IMR-90 (cell line): ENCODE measurements at regions not wholly inside any gene's neighbourhood (a gene's known extent, or its start where the extent isn't known, plus 50 kb on each side); places are given as distances from the start of the nearest gene placed in this dataset.

Source experiments
- ATAC-seq: fragments of 200-7000 bp; cut with Tn5 transposase; 2 replicates; pipeline ENCODE4 v1.9.1; 2020; ENCODE audit warnings: low read depth, mild to moderate bottlenecking, moderate library complexity
- BruUV-seq: library from RNA; stranded (reverse); fragments of 400-500 nt; replicated peaks from 2 replicates; lab custom pipeline; 2021; lab: Mats Ljungman, UMichigan
- CTCF ChIA-PET: fragments of 300-600 bp; formaldehyde crosslinking; extraction: SDS; loops from one replicate; lab custom pipeline; 2021; ENCODE audit warnings: antibody characterized with exemption; lab: Yijun Ruan, JAX
- POLR2A ChIA-PET: fragments of 300-600 bp; sonication (Branson Sonifier 250); formaldehyde crosslinking; loops from one replicate; lab custom pipeline; 2022; ENCODE audit warnings: antibody characterized with exemption; ENCODE audit not compliant: unreplicated experiment; lab: Charles Lee
- DNase-seq: peaks from one replicate; pipeline ENCODE4 v3.0.0; 2013
- H2AFZ ChIP-seq: replicated peaks from 2 replicates; pipeline ENCODE3; 2013; ENCODE audit warnings: low read length, mild to moderate bottlenecking; ENCODE audit not compliant: poor library complexity
- H2AK5ac ChIP-seq: 2 replicates; pipeline ENCODE4 v1.6.1; 2013; ENCODE audit warnings: low read depth, low read length, inconsistent platforms
- H2AK9ac ChIP-seq: replicated peaks from 2 replicates; pipeline ENCODE3; 2013; ENCODE audit warnings: mild to moderate bottlenecking, low read depth, low read length, moderate library complexity; ENCODE audit not compliant: poor library complexity
- H2BK120ac ChIP-seq: 2 replicates; pipeline ENCODE4 v1.6.1; 2013; ENCODE audit warnings: low read depth, low read length, inconsistent platforms
- H2BK15ac ChIP-seq: 3 replicates; pipeline ENCODE4 v1.6.1; 2013; ENCODE audit warnings: low read depth, low read length, inconsistent platforms
- H2BK20ac ChIP-seq: 2 replicates; pipeline ENCODE4 v1.6.1; 2013; ENCODE audit warnings: low read depth, mild to moderate bottlenecking, inconsistent platforms, low read length, moderate library complexity
- H2BK5ac ChIP-seq: 2 replicates; pipeline ENCODE4 v1.6.1; 2013; ENCODE audit warnings: mild to moderate bottlenecking, low read depth, low read length, inconsistent platforms; ENCODE audit not compliant: poor library complexity, severe bottlenecking
- H3K14ac ChIP-seq: replicated peaks from 2 replicates; pipeline ENCODE4 v1.6.1; 2013; ENCODE audit warnings: low read depth, low read length, inconsistent platforms
- H3K18ac ChIP-seq: 2 replicates; pipeline ENCODE4 v1.6.1; 2013; ENCODE audit warnings: low read depth, low read length, control low read depth
- H3K23ac ChIP-seq: 2 replicates; pipeline ENCODE4 v1.6.1; 2013; ENCODE audit warnings: low read depth, low read length, inconsistent platforms
- H3K27ac ChIP-seq: 2 replicates; pipeline ENCODE4 v1.5.1; 2013; ENCODE audit warnings: mild to moderate bottlenecking, control low read depth, low read length; ENCODE audit not compliant: insufficient read depth
- H3K27me3 ChIP-seq: 2 replicates; pipeline ENCODE4 v1.6.1; 2013; ENCODE audit warnings: low read length; ENCODE audit not compliant: control insufficient read depth, insufficient read depth
- H3K36me3 ChIP-seq: 2 replicates; pipeline ENCODE4 v1.6.1; 2013; ENCODE audit warnings: low read length, mixed read lengths; ENCODE audit not compliant: control insufficient read depth, insufficient read depth
- H3K4ac ChIP-seq: 2 replicates; pipeline ENCODE4 v1.6.1; 2013; ENCODE audit warnings: low read depth, low read length, inconsistent platforms
- H3K4me1 ChIP-seq: 2 replicates; pipeline ENCODE4 v1.6.1; 2013; ENCODE audit warnings: low read length, mixed read lengths; ENCODE audit not compliant: control insufficient read depth, insufficient read depth
- H3K4me2 ChIP-seq: 2 replicates; pipeline ENCODE4 v1.6.1; 2013; ENCODE audit warnings: low read depth, mild to moderate bottlenecking, control low read depth, low read length, moderate library complexity
- H3K4me3 ChIP-seq: 2 replicates; pipeline ENCODE4 v1.5.1; 2013; ENCODE audit warnings: low read depth, mild to moderate bottlenecking, control low read depth, low read length, moderate library complexity; ENCODE audit not compliant: insufficient read depth
- H3K56ac ChIP-seq: 2 replicates; pipeline ENCODE4 v1.6.1; 2013; ENCODE audit warnings: low read length, inconsistent platforms; ENCODE audit not compliant: insufficient read depth; ENCODE audit errors: extremely low read depth
- H3K79me1 ChIP-seq, 2 experiments: 2 replicates each; pipeline ENCODE4 v1.6.1; 2013; ENCODE audit warnings: low read length in 2 of 2, inconsistent platforms in 1 of 2, low read depth in 1 of 2
- H3K9ac ChIP-seq: 2 replicates; pipeline ENCODE4 v1.6.1; 2013; ENCODE audit warnings: low read depth, low read length, control low read depth
- H3K9me1 ChIP-seq: 2 replicates; pipeline ENCODE4 v1.6.1; 2013; ENCODE audit warnings: low read length, inconsistent platforms; ENCODE audit not compliant: insufficient read depth
- H3K9me3 ChIP-seq: 2 replicates; pipeline ENCODE4 v1.6.1; 2013; ENCODE audit warnings: low read length; ENCODE audit not compliant: control insufficient read depth, insufficient read depth
- H4K20me1 ChIP-seq: 2 replicates; pipeline ENCODE4 v1.6.1; 2013; ENCODE audit warnings: low read length, inconsistent platforms; ENCODE audit not compliant: insufficient read depth
- H4K5ac ChIP-seq: 2 replicates; pipeline ENCODE4 v1.6.1; 2013; ENCODE audit warnings: mild to moderate bottlenecking, low read depth, low read length, control low read depth
- H4K8ac ChIP-seq, 2 experiments: 2 replicates each; pipeline ENCODE4 v1.6.1; 2013; ENCODE audit warnings: low read depth in 2 of 2, low read length in 2 of 2, control low read depth in 1 of 2, inconsistent platforms in 1 of 2
- H4K91ac ChIP-seq: 2 replicates; pipeline ENCODE4 v1.6.1; 2013; ENCODE audit warnings: low read depth, low read length, inconsistent platforms; ENCODE audit not compliant: insufficient read depth
- BHLHE40 ChIP-seq: fragments of 150-350 bp; IDR thresholded peaks from 2 replicates; pipeline ENCODE4 v1.6.1; 2016; ENCODE audit warnings: mild to moderate bottlenecking, low read depth, low read length
- SMC3 ChIP-seq: fragments of 150-350 bp; IDR thresholded peaks from 2 replicates; pipeline ENCODE4 v1.6.1; 2016; ENCODE audit warnings: low read depth, mild to moderate bottlenecking, antibody characterized with exemption, low read length, moderate library complexity
- WGBS, 2 experiments: methylation state at CpG; one replicate each; pipeline versions ENCODE4 v1.1.5 to v1.1.7; 2013; ENCODE audit warnings: missing lambda C conversion rate in 2 of 2; ENCODE audit not compliant: insufficient read length in 1 of 2; ENCODE audit errors: extremely low coverage in 2 of 2; 5-methylcytosine and 5-hydroxymethylcytosine counted together
- dilution Hi-C: fragments of 300-500 bp; cut with HindIII; formaldehyde crosslinking; loops from one replicate; pipeline ENCODE4 v1.14.3; 2018; ENCODE audit warnings: low sequenced_read_pairs; ENCODE audit not compliant: unreplicated experiment
- in situ Hi-C: fragments of 300-500 bp; cut with MboI; formaldehyde crosslinking; loops from 3 replicates; pipeline ENCODE4 v1.14.3; 2019; ENCODE audit warnings: low sequenced_read_pairs, inconsistent platforms, mixed read lengths
- intact Hi-C: fragments of 100-400 bp; cut with micrococcal nuclease; formaldehyde crosslinking; loops from 2 replicates; pipeline ENCODE4 v1.10.0; 2022

DNA sequence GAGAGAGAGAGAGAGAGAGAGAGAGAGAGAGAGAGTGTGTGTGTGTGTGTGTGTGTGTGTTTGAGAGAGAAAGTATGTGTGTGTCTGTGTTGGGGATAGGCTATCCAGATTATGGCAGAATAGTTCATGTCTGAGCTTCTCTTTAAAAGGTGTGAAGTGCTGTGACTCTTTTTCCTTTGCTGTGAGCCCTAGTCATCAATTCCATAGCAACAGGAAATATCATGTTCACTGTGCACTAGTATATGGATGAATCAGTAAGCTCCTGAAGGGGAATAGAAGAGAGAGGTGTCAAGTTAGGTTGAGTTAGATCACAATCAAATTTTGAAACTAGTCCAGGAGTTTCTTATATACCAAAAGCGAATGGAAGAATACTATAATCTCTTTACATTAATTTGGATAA lies 318.7 kb downstream of the RFPL4B start:
- peak; percentile 35; the same call in 1 of the 2 replicates for ATAC-seq

More for the DNA sequence above, 318.7 kb downstream of the RFPL4B start:
- WGBS, 2 experiments: no CpG with 5 or more reads among the region's 1 CpG
- 0 out of 2 replicates have a peak overlapping the region, but pooled peaks have one; percentile 27 for H2BK20ac ChIP-seq
- no peak overlapping the region for H2AK9ac ChIP-seq
- dilution Hi-C loops (no loop called here), intact Hi-C loops (no loop called here), in situ Hi-C loops (no loop called here)
- no peak overlapping the region for H4K5ac ChIP-seq
- no peak overlapping the region for H3K4ac ChIP-seq
- peaks cover 3% of the 10 kb centered on the region; the same call in 1 of the 2 replicates for H3K4me1 ChIP-seq
- H4K8ac ChIP-seq: no peak overlapping the region
- no peaks in the 10 kb centered on the region for H3K27me3 ChIP-seq
- H3K23ac ChIP-seq: no peak overlapping the region
- H3K27ac ChIP-seq: no peak overlapping the region
- DNase-seq: peak; percentile 77
- H2BK15ac ChIP-seq: no peak overlapping the region
- H3K9me3 ChIP-seq: no peaks in the 10 kb centered on the region
- no peaks in the 10 kb centered on the region for H4K20me1 ChIP-seq
- H2AFZ ChIP-seq: no peak overlapping the region
- 0 out of 2 replicates have a peak overlapping the region, but pooled peaks have one; percentile 14 for H3K14ac ChIP-seq
- H3K36me3 ChIP-seq: no peaks in the 10 kb centered on the region
- ChIA-PET CTCF (interaction anchor here (1.6 kb wide), 1 partner anchor 11 kb away, joined by 3 read pairs; no protein-coding TSS in a partner anchor), POLR2A (no interaction called here)
- H3K4me2 ChIP-seq: no peak overlapping the region
- H3K56ac ChIP-seq: no peak overlapping the region
- H2AK5ac ChIP-seq: no peak overlapping the region
- peaks cover 4% of the 10 kb centered on the region; the same call in 1 of the 2 replicates for H3K9me1 ChIP-seq
- no peak overlapping the region for H3K4me3 ChIP-seq
- no peaks in the 10 kb centered on the region for H3K79me1 ChIP-seq
- no peak overlapping the region for H4K91ac ChIP-seq
- no TSS peak for BruUV-seq
- H2BK120ac ChIP-seq: no peak overlapping the region
- H3K9ac ChIP-seq: no peak overlapping the region
- TF ChIP-seq SMC3: no peak
- TF ChIP-seq BHLHE40: no peak
- H2BK5ac ChIP-seq: peak overlapping the region; percentile 52
- H3K18ac ChIP-seq: no peak overlapping the region
